ENCODE measurements at regions not wholly inside any gene's neighbourhood (a gene's known extent, or its start where the extent isn't known, plus 50 kb on each side); places are given as distances from the start of the nearest gene placed in this dataset.

GRCh38 chr20:22958390-22958789 is 76.7 kb upstream of the SSTR4 start:
- no peak for ATAC-seq
- DNase-seq (ENCODE audit: low read depth, low spot score) = no peak
- ChIA-PET POLR2A (no interaction called here), SMC1A (ENCODE audit: uncharacterized antibody, unreplicated experiment) (interaction anchor here (0.6 to 2.1 kb wide), 3 partner anchors 15 to 274 kb away, joined by 4 to 6 read pairs (median 4); no protein-coding TSS in a partner anchor), CTCF (interaction anchor here (0.7 to 3.8 kb wide), 6 partner anchors 9 to 266 kb away, joined by 3 to 18 read pairs (median 4); no protein-coding TSS in a partner anchor), RAD21 (ENCODE audit: unreplicated experiment) (interaction anchor here (1.2 to 1.5 kb wide), 2 partner anchors 107 to 268 kb away, joined by 3 to 5 read pairs; no protein-coding TSS in a partner anchor)
- no peaks in the 10 kb centered on the region for H3K79me2 ChIP-seq (ENCODE audit: control insufficient read depth, insufficient read depth, low read length)
- H4K20me1 ChIP-seq (ENCODE audit: control insufficient read depth, insufficient read depth) = no peaks in the 10 kb centered on the region
- H3K36me3 ChIP-seq (ENCODE audit: control insufficient read depth in 2 of 2, insufficient read depth in 2 of 2, low read length in 1 of 2) = no peaks in the 10 kb centered on the region
- no peak overlapping the region for H3K4me3 ChIP-seq
- H3K4me2 ChIP-seq (ENCODE audit: control insufficient read depth, insufficient read depth) = no peak overlapping the region
- H3K27ac ChIP-seq (ENCODE audit: control insufficient read depth, insufficient read depth) = no peak overlapping the region
- intact Hi-C loops (cut with micrococcal nuclease; ENCODE audit: unreplicated experiment) (no loop called here), in situ Hi-C loops (cut with MboI) (no loop called here)
- TF ChIP-seq FOXM1 (IDR thresholded peaks at IDR 0.05; ENCODE audit: low read depth, low read length) (no peak), PBX3 (IDR thresholded peaks at IDR 0.05; ENCODE audit: insufficient replicate concordance, low read depth, low read length) (no peak), RB1 (IDR thresholded peaks at IDR 0.05; ENCODE audit: borderline replicate concordance) (no peak), YBX1 (IDR thresholded peaks at IDR 0.05) (no peak), ZBTB33 (IDR thresholded peaks at IDR 0.05) (no peak), NBN (IDR thresholded peaks at IDR 0.05) (no peak), YY1 (IDR thresholded peaks at IDR 0.05; ENCODE audit: low read depth, low read length) (no peak), CEBPZ (IDR thresholded peaks at IDR 0.05; ENCODE audit: low read depth, low read length) (no peak), RAD21 (IDR thresholded peaks at IDR 0.05; ENCODE audit: insufficient read depth, low read depth, low read length) (no peak), HDAC2 (IDR thresholded peaks at IDR 0.05) (no peak), FOS (IDR thresholded peaks at IDR 0.05; ENCODE audit: borderline replicate concordance, extremely low read depth, insufficient read length) (no peak), CREM (IDR thresholded peaks at IDR 0.05; ENCODE audit: low read depth) (no peak), RFX5 (IDR thresholded peaks at IDR 0.05; ENCODE audit: low read depth, low read length) (no peak), MEF2B (IDR thresholded peaks at IDR 0.05; ENCODE audit: partially characterized antibody, poor library complexity, severe bottlenecking) (no peak), ZNF384 (IDR thresholded peaks at IDR 0.05; ENCODE audit: borderline replicate concordance, low read depth, low read length) (no peak), FOXK2 (IDR thresholded peaks at IDR 0.05) (no peak), CBX3 (IDR thresholded peaks at IDR 0.05; ENCODE audit: borderline replicate concordance, low read depth) (no peak)
- BruUV-seq (replicated peaks) = no TSS peak
- no peak for FAIRE-seq
- H3K4me1 ChIP-seq (ENCODE audit: control insufficient read depth, insufficient read depth, low read length) = no peaks in the 10 kb centered on the region
- H3K9me3 ChIP-seq (replicated peaks; ENCODE audit: control insufficient read depth, insufficient read depth, low read length) = no peaks in the 10 kb centered on the region
- 44% methylated on average over 6 of the region's 6 CpGs for WGBS (ENCODE audit: insufficient coverage, insufficient replicate concordance, low lambda C conversion rate, missing lambda C conversion rate)
- no peaks in the 10 kb centered on the region for H3K27me3 ChIP-seq (replicated peaks in 1 of 2; ENCODE audit: control insufficient read depth in 2 of 2, insufficient read depth in 2 of 2, low read length in 1 of 2)
- H2AFZ ChIP-seq (ENCODE audit: control insufficient read depth, low read depth, low read length) = no peak overlapping the region
- no peak overlapping the region for H3K9ac ChIP-seq (ENCODE audit: control insufficient read depth, insufficient read depth, low read length)

Measured in GM12878 (cell line).